ENCODE measurements at regions not wholly inside any gene's neighbourhood (a gene's known extent, or its start where the extent isn't known, plus 50 kb on each side); places are given as distances from the start of the nearest gene placed in this dataset.

DNA sequence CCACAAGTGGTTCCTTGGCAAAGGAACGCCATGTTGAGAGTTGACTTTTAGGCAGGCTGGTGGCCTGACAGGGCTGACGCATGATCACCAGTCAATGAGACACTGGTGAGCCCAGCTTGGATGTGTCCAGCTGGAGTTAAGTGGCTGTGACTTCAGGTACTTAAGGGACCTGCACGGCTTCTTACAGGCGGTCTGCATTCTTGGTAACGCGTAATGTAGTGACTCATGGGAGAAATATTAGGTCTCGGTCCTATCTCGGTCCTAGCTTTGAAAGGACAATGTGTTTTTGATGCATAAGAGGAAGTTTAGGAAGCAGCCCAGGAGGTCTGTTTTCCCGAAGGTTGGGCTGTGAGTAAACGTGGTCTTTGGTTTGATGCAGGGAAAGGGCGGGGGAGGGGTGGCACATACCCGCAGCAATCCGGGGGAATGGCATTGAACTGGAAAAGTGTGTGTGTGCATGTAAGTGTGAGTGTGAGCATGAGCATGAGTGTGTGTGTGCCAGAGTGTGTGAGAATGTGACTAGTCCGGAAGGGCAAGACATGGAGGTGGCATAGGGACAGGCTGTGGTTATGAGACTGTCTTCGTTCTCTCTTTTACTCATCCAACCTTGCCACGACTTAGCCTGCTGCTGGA is 55.3 kb downstream of the FAM43A start:
- Histone ChIP-seq H3K79me1 (ENCODE audit: insufficient read depth, low read depth, low read length, poor library complexity, severe bottlenecking) (no peaks in the 10 kb centered on the region), H3K9me3 (ENCODE audit: control insufficient read depth, low read depth, low read length) (no peaks in the 10 kb centered on the region), H3K27me3 (ENCODE audit: insufficient read depth, low read length) (no peaks in the 10 kb centered on the region), H3K23ac (ENCODE audit: insufficient read length, low read depth, low read length) (no peak overlapping the region), H2BK15ac (ENCODE audit: low read depth, low read length) (no peak overlapping the region), H4K91ac (ENCODE audit: insufficient read length, low read depth, low read length) (no peak overlapping the region), H3K23me2 (ENCODE audit: insufficient read length, low read depth, low read length, poor library complexity, severe bottlenecking) (no peaks in the 10 kb centered on the region), H3K18ac (ENCODE audit: insufficient read length, low read depth, low read length) (peak overlapping the region; percentile 65), H2BK5ac (ENCODE audit: insufficient read length, low read length) (no peak overlapping the region), H2BK20ac (ENCODE audit: low read depth, low read length, poor library complexity, severe bottlenecking) (no peak overlapping the region), H3K14ac (ENCODE audit: insufficient read depth, low read length) (no peak overlapping the region), H4K20me1 (ENCODE audit: control insufficient read depth, insufficient read depth, insufficient read length) (no peaks in the 10 kb centered on the region), H3K9ac (ENCODE audit: extremely low read depth, insufficient read length, low read length) (no peak overlapping the region), H3K4me1 (ENCODE audit: insufficient read depth, low read length) (peaks cover 4% of the 10 kb centered on the region; the same call in 1 of the 2 replicates), H3K79me2 (ENCODE audit: insufficient read depth, low read length) (no peaks in the 10 kb centered on the region), H3K4me2 (ENCODE audit: insufficient read depth, insufficient read length, low read length) (no peak overlapping the region), H4K5ac (ENCODE audit: insufficient read length, low read depth, low read length) (no peak overlapping the region), H3K56ac (ENCODE audit: insufficient read length, low read depth, low read length) (no peak overlapping the region), H2BK12ac (ENCODE audit: insufficient read length, low read depth, low read length) (no peak overlapping the region), H3T11ph (ENCODE audit: low read length) (no peak overlapping the region), H4K8ac (replicated peaks; ENCODE audit: insufficient read length, low read depth, low read length) (no peak overlapping the region), H3K27ac (ENCODE audit: insufficient read length, low read depth, low read length) (no peak overlapping the region), H2AFZ (ENCODE audit: low read length) (no peak overlapping the region), H2AK5ac (ENCODE audit: insufficient read length, low read length) (no peak overlapping the region), H3K4ac (ENCODE audit: low read depth, low read length) (no peak overlapping the region), H2BK120ac (ENCODE audit: low read depth, low read length, poor library complexity, severe bottlenecking) (no peak overlapping the region)
- TF ChIP-seq, protein P1, sequence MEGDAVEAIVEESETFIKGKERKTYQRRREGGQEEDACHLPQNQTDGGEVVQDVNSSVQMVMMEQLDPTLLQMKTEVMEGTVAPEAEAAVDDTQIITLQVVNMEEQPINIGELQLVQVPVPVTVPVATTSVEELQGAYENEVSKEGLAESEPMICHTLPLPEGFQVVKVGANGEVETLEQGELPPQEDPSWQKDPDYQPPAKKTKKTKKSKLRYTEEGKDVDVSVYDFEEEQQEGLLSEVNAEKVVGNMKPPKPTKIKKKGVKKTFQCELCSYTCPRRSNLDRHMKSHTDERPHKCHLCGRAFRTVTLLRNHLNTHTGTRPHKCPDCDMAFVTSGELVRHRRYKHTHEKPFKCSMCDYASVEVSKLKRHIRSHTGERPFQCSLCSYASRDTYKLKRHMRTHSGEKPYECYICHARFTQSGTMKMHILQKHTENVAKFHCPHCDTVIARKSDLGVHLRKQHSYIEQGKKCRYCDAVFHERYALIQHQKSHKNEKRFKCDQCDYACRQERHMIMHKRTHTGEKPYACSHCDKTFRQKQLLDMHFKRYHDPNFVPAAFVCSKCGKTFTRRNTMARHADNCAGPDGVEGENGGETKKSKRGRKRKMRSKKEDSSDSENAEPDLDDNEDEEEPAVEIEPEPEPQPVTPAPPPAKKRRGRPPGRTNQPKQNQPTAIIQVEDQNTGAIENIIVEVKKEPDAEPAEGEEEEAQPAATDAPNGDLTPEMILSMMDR (conservative IDR thresholded peaks at IDR 0.05) = no peak
- no peak overlapping the region for H3K27ac Mint-ChIP-seq
- no peak overlapping the region for H3K4me3 Mint-ChIP-seq
- H3K36me3 Mint-ChIP-seq (ENCODE audit: insufficient read depth in 1 of 3, low read depth in 3 of 3) = no peaks in the 10 kb centered on the region
- peaks cover under 1% of the 10 kb centered on the region for H3K27me3 Mint-ChIP-seq (ENCODE audit: low read depth)
- no CpG with 5 or more reads among the region's 16 CpGs for WGBS (ENCODE audit: extremely low coverage, insufficient read length, low lambda C conversion rate)
- H3K4me1 Mint-ChIP-seq = peaks cover 33% of the 10 kb centered on the region in 2 experiments
- no peak for DNase-seq
- no peaks in the 10 kb centered on the region for H3K9me3 Mint-ChIP-seq
